Esophagus muscularis mucosa (tissue), 4 donors: ENCODE measurements at regions not wholly inside any gene's neighbourhood (a gene's known extent, or its start where the extent isn't known, plus 50 kb on each side); places are given as distances from the start of the nearest gene placed in this dataset.
"Not testable (repeated sequence)": the region's sequence is repeated elsewhere in the genome, so short reads cannot be mapped to it uniquely, and the experiment has no call there.

Experiments used
- DNase-seq: peaks from one replicate; pipeline ENCODE4 v3.0.0-alpha.2; 2017; ENCODE audit errors: extremely low spot score
- H3K27ac ChIP-seq, 4 donors: fragments of 200-600 bp; sonication (generic); replicated peaks in 1 of 4; 1 replicate in 3 of 4; 2 replicates in 1 of 4; pipeline ENCODE4 v1.5.1; 2016 to 2019; ENCODE audit warnings: mild to moderate bottlenecking in 1 of 4
- H3K27me3 ChIP-seq, 4 donors: fragments of 200-600 bp; sonication (generic); one replicate each; pipeline versions ENCODE4 v1.5.1 to v1.6.0; 2016 to 2019
- H3K36me3 ChIP-seq, 4 donors: fragments of 200-600 bp; sonication (generic); one replicate each; pipeline ENCODE4 v1.5.1; 2016 to 2019
- H3K4me1 ChIP-seq, 4 donors: fragments of 200-600 bp; sonication (generic); one replicate each; pipeline ENCODE4 v1.5.1; 2016 to 2019
- H3K4me3 ChIP-seq, 4 donors: fragments of 200-600 bp; sonication (generic); 1 replicate in 2 of 4; 2 replicates in 2 of 4; pipeline ENCODE4 v1.5.1; 2016 to 2019; ENCODE audit warnings: mild to moderate bottlenecking in 4 of 4, moderate library complexity in 1 of 4
- H3K9me3 ChIP-seq, 4 donors: fragments of 200-600 bp; sonication (generic); 1 replicate in 3 of 4; 2 replicates in 1 of 4; pipeline ENCODE4 v1.5.1; 2016 to 2019
- EP300 ChIP-seq: sonication (generic); formaldehyde crosslinking; IDR thresholded peaks from one replicate; pipeline ENCODE4 v1.6.1; 2017; ENCODE audit warnings: antibody characterized with exemption
- POLR2A ChIP-seq: fragments of 450-650 bp; IDR thresholded peaks from one replicate; pipeline ENCODE4 v1.6.1; 2017; ENCODE audit warnings: antibody characterized with exemption, moderate library complexity, mild to moderate bottlenecking, low read depth
- POLR2AphosphoS5 ChIP-seq, 2 donors: sonication (generic); formaldehyde crosslinking; IDR thresholded peaks; one replicate each; pipeline ENCODE4 v1.6.1; 2017; ENCODE audit warnings: antibody characterized with exemption in 2 of 2
- WGBS: methylation state at CpG from one replicate; pipeline ENCODE4 v1.1.5; 2018; 5-methylcytosine and 5-hydroxymethylcytosine counted together
- intact Hi-C: fragments of 100-400 bp; cut with DNase I; formaldehyde crosslinking; loops from one replicate; pipeline ENCODE4 v1.15.1; 2023
- TF ChIP-seq, protein P1 (sequence below), 3 experiments: fragments of 200-600 bp in 2 of 3; fragments of 450-650 bp in 1 of 3; sonication (generic) in 2 of 3; IDR thresholded peaks; one replicate each; pipeline ENCODE4 v1.5.1; 2017 to 2019; ENCODE audit warnings: antibody characterized with exemption in 3 of 3, mild to moderate bottlenecking in 2 of 3, moderate library complexity in 1 of 3

DNA sequence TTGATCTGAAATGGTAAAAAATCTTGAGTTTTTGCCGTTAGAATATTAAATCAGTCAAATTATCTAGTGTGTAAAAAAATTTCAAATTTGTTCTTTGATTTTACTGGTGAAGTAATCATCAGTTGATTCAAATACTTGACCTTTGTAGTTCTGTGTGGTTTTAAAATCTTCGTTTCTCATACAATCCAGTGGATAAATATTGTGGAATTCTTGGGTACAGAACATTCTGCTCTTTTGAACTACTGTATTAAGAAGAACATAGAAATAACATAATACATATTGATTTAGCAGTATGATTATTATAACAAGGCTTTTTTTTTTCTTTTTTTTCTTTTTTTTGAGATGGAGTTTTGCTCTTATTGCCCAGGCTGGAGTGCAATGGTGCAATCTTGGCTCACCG, 491.8 kb downstream of the CD109 start:
- WGBS, result 87% methylated on average over 3 of the region's 3 CpGs
- no peaks in the 10 kb centered on the region for H3K4me1 ChIP-seq
- H3K4me3 ChIP-seq, result no peak overlapping the region
- TF ChIP-seq EP300 (no peak), POLR2AphosphoS5 (IDR thresholded peaks at IDR 0.05) (no peak), POLR2A (no peak)
- TF ChIP-seq, protein P1, sequence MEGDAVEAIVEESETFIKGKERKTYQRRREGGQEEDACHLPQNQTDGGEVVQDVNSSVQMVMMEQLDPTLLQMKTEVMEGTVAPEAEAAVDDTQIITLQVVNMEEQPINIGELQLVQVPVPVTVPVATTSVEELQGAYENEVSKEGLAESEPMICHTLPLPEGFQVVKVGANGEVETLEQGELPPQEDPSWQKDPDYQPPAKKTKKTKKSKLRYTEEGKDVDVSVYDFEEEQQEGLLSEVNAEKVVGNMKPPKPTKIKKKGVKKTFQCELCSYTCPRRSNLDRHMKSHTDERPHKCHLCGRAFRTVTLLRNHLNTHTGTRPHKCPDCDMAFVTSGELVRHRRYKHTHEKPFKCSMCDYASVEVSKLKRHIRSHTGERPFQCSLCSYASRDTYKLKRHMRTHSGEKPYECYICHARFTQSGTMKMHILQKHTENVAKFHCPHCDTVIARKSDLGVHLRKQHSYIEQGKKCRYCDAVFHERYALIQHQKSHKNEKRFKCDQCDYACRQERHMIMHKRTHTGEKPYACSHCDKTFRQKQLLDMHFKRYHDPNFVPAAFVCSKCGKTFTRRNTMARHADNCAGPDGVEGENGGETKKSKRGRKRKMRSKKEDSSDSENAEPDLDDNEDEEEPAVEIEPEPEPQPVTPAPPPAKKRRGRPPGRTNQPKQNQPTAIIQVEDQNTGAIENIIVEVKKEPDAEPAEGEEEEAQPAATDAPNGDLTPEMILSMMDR (IDR thresholded peaks at IDR 0.05), result no peak
- no peak overlapping the region for H3K27ac ChIP-seq
- H3K36me3 ChIP-seq, result no peaks in the 10 kb centered on the region
- intact Hi-C loops, result no loop called here
- H3K9me3 ChIP-seq, result no peaks in the 10 kb centered on the region
- DNase-seq, result no peak
- no peaks in the 10 kb centered on the region for H3K27me3 ChIP-seq

DNA sequence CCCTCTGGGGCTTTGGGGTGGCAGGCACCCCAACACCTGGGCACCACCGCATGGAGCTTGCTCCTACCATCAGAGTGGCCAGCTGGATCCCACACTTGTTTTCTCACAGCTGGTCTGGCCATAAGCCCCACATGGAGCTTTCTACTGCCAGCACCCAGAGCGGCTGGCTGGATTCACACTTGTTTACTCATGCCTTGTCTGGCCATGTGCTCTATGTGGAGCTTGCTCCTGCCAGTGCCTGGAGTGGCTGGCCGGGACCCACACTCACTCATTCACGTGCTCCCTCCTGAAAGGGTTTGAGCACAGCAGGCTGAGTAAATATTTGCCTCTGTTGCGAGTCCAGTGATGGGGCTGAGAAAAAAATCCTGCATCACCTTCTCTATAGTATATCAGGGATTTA, 487.0 kb downstream of the CD109 start:
- no peaks in the 10 kb centered on the region for H3K36me3 ChIP-seq
- TF ChIP-seq, protein P1 (IDR thresholded peaks at IDR 0.05), result no peak
- TF ChIP-seq POLR2AphosphoS5 (IDR thresholded peaks at IDR 0.05) (no peak), POLR2A (no peak), EP300 (no peak)
- 67% methylated on average over 1 of the region's 5 CpGs for WGBS
- no peak overlapping the region for H3K4me3 ChIP-seq
- no peaks in the 10 kb centered on the region for H3K9me3 ChIP-seq
- intact Hi-C loops, result no loop called here
- no peaks in the 10 kb centered on the region for H3K27me3 ChIP-seq
- DNase-seq, result no peak
- H3K4me1 ChIP-seq, result no peaks in the 10 kb centered on the region
- H3K27ac ChIP-seq, result no peak overlapping the region

DNA sequence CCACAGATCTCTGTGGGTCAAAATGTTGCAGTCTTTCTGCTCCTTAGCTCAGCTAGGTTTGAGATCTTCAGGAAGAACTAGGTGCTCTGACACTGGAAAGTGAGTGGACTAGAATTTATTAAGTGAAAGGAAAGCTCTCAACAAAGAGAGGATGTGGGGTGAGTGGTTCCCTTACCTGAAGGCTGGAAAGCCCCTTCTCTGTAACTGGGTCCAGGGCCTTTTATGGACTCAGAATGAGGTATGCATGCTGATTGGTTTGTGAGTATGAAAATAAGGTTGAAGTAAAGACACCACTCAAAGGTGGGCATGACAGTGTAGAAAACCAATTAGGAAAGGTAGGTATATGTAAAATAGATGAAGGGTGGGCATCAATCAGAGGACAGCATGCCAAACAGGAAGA, 485.5 kb downstream of the CD109 start:
- intact Hi-C loops, result no loop called here
- TF ChIP-seq POLR2A (no peak), POLR2AphosphoS5 (IDR thresholded peaks at IDR 0.05) (no peak), EP300 (no peak)
- TF ChIP-seq, protein P1 (IDR thresholded peaks at IDR 0.05), result no peak
- Histone ChIP-seq H3K4me1 (no peaks in the 10 kb centered on the region), H3K27me3 (no peaks in the 10 kb centered on the region), H3K36me3 (no peaks in the 10 kb centered on the region), H3K27ac (no peak overlapping the region), H3K9me3 (no peaks in the 10 kb centered on the region), H3K4me3 (no peak overlapping the region)
- DNase-seq, result no peak

DNA sequence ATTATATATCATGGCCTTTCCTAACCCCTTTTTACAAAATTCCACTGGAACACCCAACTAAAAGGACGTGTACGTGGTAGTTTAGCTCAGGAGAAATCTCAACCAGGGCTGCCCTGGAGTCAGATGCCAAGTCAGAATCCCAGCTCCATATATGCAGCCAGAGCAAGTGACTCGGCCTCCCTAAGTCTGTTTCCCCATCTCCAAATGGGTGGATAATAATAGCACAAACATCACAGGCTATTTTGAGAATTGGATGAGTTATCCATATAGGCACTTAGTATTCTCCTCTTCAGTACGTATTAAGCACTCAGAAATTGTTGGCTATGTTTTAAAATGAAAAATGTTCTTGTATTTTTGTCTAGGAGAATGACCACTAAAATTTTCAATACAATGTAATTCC, 481.5 kb downstream of the CD109 start:
- Histone ChIP-seq H3K27ac (no peak overlapping the region), H3K4me3 (no peak overlapping the region), H3K27me3 (no peaks in the 10 kb centered on the region), H3K4me1 (no peaks in the 10 kb centered on the region), H3K9me3 (no peaks in the 10 kb centered on the region), H3K36me3 (no peaks in the 10 kb centered on the region)
- no peak for TF ChIP-seq EP300
- no peak for TF ChIP-seq POLR2A
- no peak for TF ChIP-seq POLR2AphosphoS5 (IDR thresholded peaks at IDR 0.05)
- TF ChIP-seq, protein P1 (IDR thresholded peaks at IDR 0.05), result no peak
- WGBS, result 75% methylated on average over 4 of the region's 4 CpGs
- intact Hi-C loops, result no loop called here
- DNase-seq, result no peak

DNA sequence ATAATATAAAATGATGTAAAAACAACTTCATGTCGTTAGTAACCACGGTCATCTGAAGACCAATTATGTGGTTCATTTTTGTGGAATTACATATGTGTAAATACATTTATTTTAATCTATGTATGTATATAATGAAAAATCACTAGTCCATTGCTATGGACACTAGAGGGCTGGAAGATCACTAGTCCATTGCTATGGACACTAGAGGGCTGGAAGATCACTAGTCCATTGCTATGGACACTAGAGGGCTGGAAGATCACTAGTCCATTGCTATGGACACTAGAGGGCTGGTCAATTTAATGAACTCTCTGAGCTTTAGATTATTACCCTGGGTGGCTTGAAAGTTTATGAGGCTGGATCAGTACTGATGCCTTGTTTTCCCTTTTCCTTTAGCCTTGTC, 474.5 kb downstream of the CD109 start:
- DNase-seq, H3K9me3 ChIP-seq, H3K4me3 ChIP-seq, H3K27ac ChIP-seq, H3K36me3 ChIP-seq, H3K27me3 ChIP-seq, intact Hi-C loops: not testable (repeated sequence)
- peaks cover 0 to 18% (median 15%) of the 10 kb centered on the region in 4 donors for H3K4me1 ChIP-seq
- 95% methylated on average over 2 of the region's 2 CpGs for WGBS
